ENCODE measurements at regions not wholly inside any gene's neighbourhood (a gene's known extent, or its start where the extent isn't known, plus 50 kb on each side); places are given as distances from the start of the nearest gene placed in this dataset.

- Histone ChIP-seq H2AFZ (no peak overlapping the region), H3K27ac (no peak overlapping the region), H3K36me3 (replicated peaks; ENCODE audit: insufficient read depth, low read depth) (no peaks in the 10 kb centered on the region), H3K79me2 (no peaks in the 10 kb centered on the region), H4K20me1 (ENCODE audit: insufficient read depth, poor library complexity, severe bottlenecking) (no peaks in the 10 kb centered on the region), H3K9me2 (replicated peaks; ENCODE audit: insufficient read depth) (no peaks in the 10 kb centered on the region), H3K9me3 (ENCODE audit: low read depth) (no peaks in the 10 kb centered on the region), H3K27me3 (peaks cover 8% of the 10 kb centered on the region), H3K4me2 (no peak overlapping the region), H3K4me3 (no peak overlapping the region), H3K4me1 (ENCODE audit: insufficient read depth) (no peaks in the 10 kb centered on the region)
- TF ChIP-seq EZH2phosphoT487 (IDR thresholded peaks at IDR 0.05; ENCODE audit: low read depth, severe bottlenecking, unreplicated experiment): no peak
- no peak for TF ChIP-seq CTCF (IDR thresholded peaks at IDR 0.05; ENCODE audit: poor library complexity)
- no peak for TF ChIP-seq EZH2 (IDR thresholded peaks at IDR 0.05; ENCODE audit: borderline replicate concordance)
- no peak for DNase-seq (ENCODE audit: low spot score)
- WGBS (ENCODE audit: low lambda C conversion rate, missing lambda C conversion rate): 63% methylated on average over 8 of the region's 8 CpGs
These were observed 249.3 kb upstream of the GATB start for GRCh38 chr4:152009983-152010709.

- no peaks in the 10 kb centered on the region for H3K79me2 ChIP-seq
- H4K20me1 ChIP-seq (ENCODE audit: insufficient read depth, poor library complexity, severe bottlenecking): no peaks in the 10 kb centered on the region
- TF ChIP-seq EZH2 (IDR thresholded peaks at IDR 0.05; ENCODE audit: borderline replicate concordance): no peak
- TF ChIP-seq CTCF (IDR thresholded peaks at IDR 0.05; ENCODE audit: poor library complexity): no peak
- TF ChIP-seq EZH2phosphoT487 (IDR thresholded peaks at IDR 0.05; ENCODE audit: low read depth, severe bottlenecking, unreplicated experiment): no peak
- no peak overlapping the region for H2AFZ ChIP-seq
- H3K27ac ChIP-seq: no peak overlapping the region
- no peaks in the 10 kb centered on the region for H3K36me3 ChIP-seq (replicated peaks; ENCODE audit: insufficient read depth, low read depth)
- no peaks in the 10 kb centered on the region for H3K9me2 ChIP-seq (replicated peaks; ENCODE audit: insufficient read depth)
- H3K9me3 ChIP-seq (ENCODE audit: low read depth): no peaks in the 10 kb centered on the region
- H3K4me2 ChIP-seq: no peak overlapping the region
- no peak overlapping the region for H3K4me3 ChIP-seq
- H3K4me1 ChIP-seq (ENCODE audit: insufficient read depth): no peaks in the 10 kb centered on the region
- WGBS (ENCODE audit: low lambda C conversion rate, missing lambda C conversion rate): 79% methylated on average over 6 of the region's 6 CpGs
- no peak for DNase-seq (ENCODE audit: low spot score)
- peaks cover 8% of the 10 kb centered on the region for H3K27me3 ChIP-seq
These were observed 248.3 kb upstream of the GATB start for GRCh38 chr4:152009031-152009670.

GRCh38 chr4:152007111-152007510, 246.3 kb upstream of the GATB start:
- no peaks in the 10 kb centered on the region for H3K4me1 ChIP-seq (ENCODE audit: insufficient read depth)
- H3K9me3 ChIP-seq (ENCODE audit: low read depth): no peaks in the 10 kb centered on the region
- no peaks in the 10 kb centered on the region for H3K79me2 ChIP-seq
- H3K4me2 ChIP-seq: no peak overlapping the region
- no peaks in the 10 kb centered on the region for H3K9me2 ChIP-seq (replicated peaks; ENCODE audit: insufficient read depth)
- no peaks in the 10 kb centered on the region for H4K20me1 ChIP-seq (ENCODE audit: insufficient read depth, poor library complexity, severe bottlenecking)
- 75% methylated on average over 3 of the region's 3 CpGs for WGBS (ENCODE audit: low lambda C conversion rate, missing lambda C conversion rate)
- H2AFZ ChIP-seq: no peak overlapping the region
- DNase-seq (ENCODE audit: low spot score): no peak
- H3K27me3 ChIP-seq: peaks cover 8% of the 10 kb centered on the region
- no peaks in the 10 kb centered on the region for H3K36me3 ChIP-seq (replicated peaks; ENCODE audit: insufficient read depth, low read depth)
- no peak overlapping the region for H3K4me3 ChIP-seq
- no peak overlapping the region for H3K27ac ChIP-seq
- TF ChIP-seq CTCF (IDR thresholded peaks at IDR 0.05; ENCODE audit: poor library complexity): no peak
- no peak for TF ChIP-seq EZH2 (IDR thresholded peaks at IDR 0.05; ENCODE audit: borderline replicate concordance)
- no peak for TF ChIP-seq EZH2phosphoT487 (IDR thresholded peaks at IDR 0.05; ENCODE audit: low read depth, severe bottlenecking, unreplicated experiment)

All from hepatocyte (in vitro differentiated cells).